ENCODE measurements at regions not wholly inside any gene's neighbourhood (a gene's known extent, or its start where the extent isn't known, plus 50 kb on each side); places are given as distances from the start of the nearest gene placed in this dataset.

GRCh38 chr7:35348611-35349400 lies 94.9 kb upstream of the TBX20 start:
- H3K4me1 ChIP-seq (ENCODE audit: insufficient read depth, low read length), result no peaks in the 10 kb centered on the region
- H3K36me3 ChIP-seq (ENCODE audit: insufficient read depth, low read length), result no peaks in the 10 kb centered on the region
- no peaks in the 10 kb centered on the region for H3K9me3 ChIP-seq (ENCODE audit: low read length)
- peaks cover 4% of the 10 kb centered on the region for H3K27me3 ChIP-seq (ENCODE audit: insufficient read depth, low read length)
- no peak overlapping the region for H2AFZ ChIP-seq (ENCODE audit: low read depth, low read length)
- no peak overlapping the region for H3K4me3 ChIP-seq (ENCODE audit: low read length)

- H3K27me3 ChIP-seq (ENCODE audit: insufficient read depth, low read length), result peaks cover 4% of the 10 kb centered on the region
- H2AFZ ChIP-seq (ENCODE audit: low read depth, low read length), result no peak overlapping the region
- no peak overlapping the region for H3K4me3 ChIP-seq (ENCODE audit: low read length)
- H3K4me1 ChIP-seq (ENCODE audit: insufficient read depth, low read length), result no peaks in the 10 kb centered on the region
- no peaks in the 10 kb centered on the region for H3K36me3 ChIP-seq (ENCODE audit: insufficient read depth, low read length)
- H3K9me3 ChIP-seq (ENCODE audit: low read length), result no peaks in the 10 kb centered on the region
Observed at GRCh38 chr7:35342786-35343185, 88.9 kb upstream of the TBX20 start.

- Histone ChIP-seq H3K36me3 (ENCODE audit: insufficient read depth, low read length) (no peaks in the 10 kb centered on the region), H2AFZ (ENCODE audit: low read depth, low read length) (no peak overlapping the region), H3K4me3 (ENCODE audit: low read length) (no peak overlapping the region), H3K27me3 (ENCODE audit: insufficient read depth, low read length) (no peaks in the 10 kb centered on the region), H3K9me3 (ENCODE audit: low read length) (no peaks in the 10 kb centered on the region), H3K4me1 (ENCODE audit: insufficient read depth, low read length) (no peaks in the 10 kb centered on the region)
Observed at GRCh38 chr7:35339811-35340210, 85.9 kb upstream of the TBX20 start.

GRCh38 chr7:35336444-35336843 lies 82.5 kb upstream of the TBX20 start:
- no peaks in the 10 kb centered on the region for H3K9me3 ChIP-seq (ENCODE audit: low read length)
- H2AFZ ChIP-seq (ENCODE audit: low read depth, low read length), result no peak overlapping the region
- no peak overlapping the region for H3K4me3 ChIP-seq (ENCODE audit: low read length)
- H3K4me1 ChIP-seq (ENCODE audit: insufficient read depth, low read length), result no peaks in the 10 kb centered on the region
- no peaks in the 10 kb centered on the region for H3K27me3 ChIP-seq (ENCODE audit: insufficient read depth, low read length)
- H3K36me3 ChIP-seq (ENCODE audit: insufficient read depth, low read length), result no peaks in the 10 kb centered on the region

GRCh38 chr7:35334506-35334905 lies 80.6 kb upstream of the TBX20 start:
- Histone ChIP-seq H3K9me3 (ENCODE audit: low read length) (no peaks in the 10 kb centered on the region), H2AFZ (ENCODE audit: low read depth, low read length) (no peak overlapping the region), H3K36me3 (ENCODE audit: insufficient read depth, low read length) (no peaks in the 10 kb centered on the region), H3K4me3 (ENCODE audit: low read length) (no peak overlapping the region), H3K4me1 (ENCODE audit: insufficient read depth, low read length) (no peaks in the 10 kb centered on the region), H3K27me3 (ENCODE audit: insufficient read depth, low read length) (no peaks in the 10 kb centered on the region)

GRCh38 chr7:35333265-35333664 lies 79.4 kb upstream of the TBX20 start:
- Histone ChIP-seq H3K4me3 (ENCODE audit: low read length) (no peak overlapping the region), H2AFZ (ENCODE audit: low read depth, low read length) (no peak overlapping the region)

GRCh38 chr7:35331730-35332678 lies 78.1 kb upstream of the TBX20 start:
- no peaks in the 10 kb centered on the region for H3K36me3 ChIP-seq (ENCODE audit: insufficient read depth, low read length)

More at GRCh38 chr7:35333265-35333664, 79.4 kb upstream of the TBX20 start:
- Histone ChIP-seq H3K9me3 (ENCODE audit: low read length) (no peaks in the 10 kb centered on the region), H3K4me1 (ENCODE audit: insufficient read depth, low read length) (no peaks in the 10 kb centered on the region), H3K27me3 (ENCODE audit: insufficient read depth, low read length) (no peaks in the 10 kb centered on the region), H3K36me3 (ENCODE audit: insufficient read depth, low read length) (no peaks in the 10 kb centered on the region)

GRCh38 chr7:35329026-35329425 lies 75.1 kb upstream of the TBX20 start:
- Histone ChIP-seq H3K4me3 (ENCODE audit: low read length) (no peak overlapping the region), H3K4me1 (ENCODE audit: insufficient read depth, low read length) (no peaks in the 10 kb centered on the region), H3K27me3 (ENCODE audit: insufficient read depth, low read length) (no peaks in the 10 kb centered on the region), H3K36me3 (ENCODE audit: insufficient read depth, low read length) (no peaks in the 10 kb centered on the region), H2AFZ (ENCODE audit: low read depth, low read length) (no peak overlapping the region), H3K9me3 (ENCODE audit: low read length) (no peaks in the 10 kb centered on the region)

More at GRCh38 chr7:35331730-35332678, 78.1 kb upstream of the TBX20 start:
- H3K4me3 ChIP-seq (ENCODE audit: low read length), result no peak overlapping the region
- H2AFZ ChIP-seq (ENCODE audit: low read depth, low read length), result no peak overlapping the region
- H3K4me1 ChIP-seq (ENCODE audit: insufficient read depth, low read length), result no peaks in the 10 kb centered on the region
- no peaks in the 10 kb centered on the region for H3K9me3 ChIP-seq (ENCODE audit: low read length)
- no peaks in the 10 kb centered on the region for H3K27me3 ChIP-seq (ENCODE audit: insufficient read depth, low read length)

GRCh38 chr7:35319606-35320005 lies 65.7 kb upstream of the TBX20 start:
- Histone ChIP-seq H3K9me3 (ENCODE audit: low read length) (no peaks in the 10 kb centered on the region), H3K36me3 (ENCODE audit: insufficient read depth, low read length) (no peaks in the 10 kb centered on the region), H2AFZ (ENCODE audit: low read depth, low read length) (no peak overlapping the region), H3K27me3 (ENCODE audit: insufficient read depth, low read length) (no peaks in the 10 kb centered on the region), H3K4me1 (ENCODE audit: insufficient read depth, low read length) (no peaks in the 10 kb centered on the region), H3K4me3 (ENCODE audit: low read length) (no peak overlapping the region)

GRCh38 chr7:35316549-35316948 lies 62.6 kb upstream of the TBX20 start:
- H3K4me3 ChIP-seq (ENCODE audit: low read length), result no peak overlapping the region
- H2AFZ ChIP-seq (ENCODE audit: low read depth, low read length), result no peak overlapping the region
- H3K36me3 ChIP-seq (ENCODE audit: insufficient read depth, low read length), result no peaks in the 10 kb centered on the region
- H3K9me3 ChIP-seq (ENCODE audit: low read length), result no peaks in the 10 kb centered on the region
- no peaks in the 10 kb centered on the region for H3K4me1 ChIP-seq (ENCODE audit: insufficient read depth, low read length)
- H3K27me3 ChIP-seq (ENCODE audit: insufficient read depth, low read length), result no peaks in the 10 kb centered on the region

GRCh38 chr7:35315517-35315916 lies 61.6 kb upstream of the TBX20 start:
- Histone ChIP-seq H3K36me3 (ENCODE audit: insufficient read depth, low read length) (no peaks in the 10 kb centered on the region), H3K4me1 (ENCODE audit: insufficient read depth, low read length) (no peaks in the 10 kb centered on the region), H3K4me3 (ENCODE audit: low read length) (no peak overlapping the region), H3K27me3 (ENCODE audit: insufficient read depth, low read length) (no peaks in the 10 kb centered on the region), H2AFZ (ENCODE audit: low read depth, low read length) (no peak overlapping the region), H3K9me3 (ENCODE audit: low read length) (no peaks in the 10 kb centered on the region)

- Histone ChIP-seq H3K4me1 (ENCODE audit: insufficient read depth, low read length) (no peaks in the 10 kb centered on the region), H3K27me3 (ENCODE audit: insufficient read depth, low read length) (no peaks in the 10 kb centered on the region), H3K4me3 (ENCODE audit: low read length) (no peak overlapping the region), H3K9me3 (ENCODE audit: low read length) (no peaks in the 10 kb centered on the region), H2AFZ (ENCODE audit: low read depth, low read length) (no peak overlapping the region), H3K36me3 (ENCODE audit: insufficient read depth, low read length) (no peaks in the 10 kb centered on the region)
Observed at GRCh38 chr7:35314354-35314753, 60.5 kb upstream of the TBX20 start.

- Histone ChIP-seq H3K4me3 (ENCODE audit: low read length) (no peak overlapping the region), H3K9me3 (ENCODE audit: low read length) (no peaks in the 10 kb centered on the region), H3K36me3 (ENCODE audit: insufficient read depth, low read length) (no peaks in the 10 kb centered on the region), H2AFZ (ENCODE audit: low read depth, low read length) (no peak overlapping the region), H3K4me1 (ENCODE audit: insufficient read depth, low read length) (no peaks in the 10 kb centered on the region), H3K27me3 (ENCODE audit: insufficient read depth, low read length) (no peaks in the 10 kb centered on the region)
Observed at GRCh38 chr7:35313575-35313974, 59.7 kb upstream of the TBX20 start.

All from neuron (in vitro differentiated cells).